Suppressor macrophage treated with lipopolysaccharide for 4 hours (primary cell): ENCODE measurements at regions not wholly inside any gene's neighbourhood (a gene's known extent, or its start where the extent isn't known, plus 50 kb on each side); places are given as distances from the start of the nearest gene placed in this dataset.
A peak's percentile ranks its signal among the peaks of the same experiment; 100 is the strongest.

Experiments used
- DNase-seq: peaks from one replicate; pipeline ENCODE4 v3.0.0-alpha.2; 2020

GRCh38 chr6:137352859-137353258, 133.7 kb upstream of the IFNGR1 start:
- DNase-seq: no peak

GRCh38 chr6:137351890-137352289, 132.7 kb upstream of the IFNGR1 start:
- peak; percentile 94 for DNase-seq

- DNase-seq: no peak
Observed at GRCh38 chr6:137350857-137351256, 131.7 kb upstream of the IFNGR1 start.

- DNase-seq: no peak
Observed at GRCh38 chr6:137349856-137350830, 131.0 kb upstream of the IFNGR1 start.

DNA sequence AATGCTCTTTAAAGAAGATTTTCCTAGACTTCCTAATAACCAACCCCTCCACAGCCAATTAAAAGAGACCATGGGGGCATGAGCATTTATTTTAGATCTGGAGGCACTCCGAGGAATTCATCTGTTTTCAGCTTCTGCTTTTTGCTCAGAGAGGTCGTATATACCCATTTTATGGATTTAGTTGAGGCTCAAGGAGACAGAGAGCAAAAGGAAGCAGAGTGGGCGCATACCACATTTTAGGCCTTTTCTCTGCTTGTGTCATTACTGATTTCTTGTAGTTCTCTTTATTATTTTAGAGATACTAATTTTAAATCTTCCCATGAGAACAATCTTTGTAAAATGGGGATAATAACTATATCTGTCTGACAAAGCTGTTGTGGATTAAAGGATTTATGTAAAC, 129.6 kb upstream of the IFNGR1 start:
- no peak for DNase-seq

DNA sequence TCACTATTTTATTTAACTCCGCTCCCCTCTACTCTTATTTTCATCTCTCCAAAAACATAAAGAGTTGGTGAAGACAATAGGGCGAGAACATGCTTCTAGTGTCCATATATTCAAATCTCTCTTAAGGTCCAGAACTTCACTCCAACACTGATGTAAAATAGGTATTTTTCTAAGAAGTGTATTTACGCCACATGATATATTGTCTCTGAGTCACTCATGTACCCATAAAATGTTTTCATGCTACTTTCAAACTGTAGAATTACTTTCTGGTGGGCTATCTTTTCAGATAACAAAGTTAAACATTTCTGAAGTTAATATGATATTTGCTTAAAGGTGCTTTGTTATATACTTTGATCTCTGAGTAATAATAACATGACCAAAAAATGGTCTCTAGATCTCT, 124.1 kb upstream of the IFNGR1 start:
- no peak for DNase-seq

- DNase-seq: peak; percentile 26
Observed at GRCh38 chr6:137342607-137343190, 123.5 kb upstream of the IFNGR1 start.

DNA sequence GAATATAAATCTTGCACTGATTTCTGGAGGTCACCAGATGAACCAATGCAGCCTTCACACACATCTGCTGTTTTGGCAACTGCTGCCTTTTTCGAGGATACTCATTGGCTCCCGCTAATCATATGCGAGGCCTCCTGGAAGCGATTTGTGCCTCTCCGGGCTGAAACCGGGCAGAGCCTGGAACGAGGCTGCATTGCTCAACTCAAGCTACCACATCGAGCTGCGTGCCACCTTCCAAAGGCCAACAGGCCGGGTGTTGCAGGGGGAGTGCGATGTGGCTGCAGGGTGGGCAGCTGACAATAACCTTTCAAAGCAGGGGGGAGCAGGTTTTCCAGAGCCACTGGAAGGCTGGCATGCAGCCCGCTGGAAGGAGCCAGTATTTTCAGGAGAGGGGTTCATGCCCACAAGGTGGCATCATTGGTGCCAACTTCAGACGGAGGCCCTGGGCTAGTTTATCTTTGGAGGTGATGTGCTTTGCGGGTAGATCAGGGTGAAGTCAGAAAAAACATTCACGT, 122.6 kb upstream of the IFNGR1 start:
- peak; percentile 30 for DNase-seq

- DNase-seq: no peak
Observed at GRCh38 chr6:137339929-137340559, 120.9 kb upstream of the IFNGR1 start.

GRCh38 chr6:137334884-137335283, 115.7 kb upstream of the IFNGR1 start:
- no peak for DNase-seq

- DNase-seq: no peak
Observed at GRCh38 chr6:137334094-137334493, 114.9 kb upstream of the IFNGR1 start.

GRCh38 chr6:137332637-137333280, 113.6 kb upstream of the IFNGR1 start:
- DNase-seq: no peak

DNA sequence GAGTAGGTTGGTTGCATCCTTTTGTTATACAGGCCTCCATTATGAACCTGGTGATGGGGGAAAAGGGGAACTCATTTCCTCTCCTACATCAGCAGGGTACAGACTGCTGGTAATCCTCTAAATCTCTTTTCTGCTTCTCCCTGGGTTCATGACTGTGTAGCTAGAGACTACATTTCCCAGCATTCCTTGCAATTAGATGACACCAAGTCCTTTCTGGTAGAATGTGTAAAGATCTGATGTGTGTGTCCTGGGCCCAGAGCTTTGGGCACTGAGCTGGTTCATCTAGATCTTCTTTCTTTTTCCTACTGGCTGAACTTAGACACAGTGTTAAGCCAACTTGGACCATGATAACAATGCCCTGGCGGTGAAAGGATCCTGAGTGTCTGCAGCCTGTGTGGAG, 104.7 kb upstream of the IFNGR1 start:
- no peak for DNase-seq

- DNase-seq: no peak
Observed at GRCh38 chr6:137320271-137320670, 101.1 kb upstream of the IFNGR1 start.

GRCh38 chr6:137316626-137317025, 97.4 kb upstream of the IFNGR1 start:
- DNase-seq: no peak

DNA sequence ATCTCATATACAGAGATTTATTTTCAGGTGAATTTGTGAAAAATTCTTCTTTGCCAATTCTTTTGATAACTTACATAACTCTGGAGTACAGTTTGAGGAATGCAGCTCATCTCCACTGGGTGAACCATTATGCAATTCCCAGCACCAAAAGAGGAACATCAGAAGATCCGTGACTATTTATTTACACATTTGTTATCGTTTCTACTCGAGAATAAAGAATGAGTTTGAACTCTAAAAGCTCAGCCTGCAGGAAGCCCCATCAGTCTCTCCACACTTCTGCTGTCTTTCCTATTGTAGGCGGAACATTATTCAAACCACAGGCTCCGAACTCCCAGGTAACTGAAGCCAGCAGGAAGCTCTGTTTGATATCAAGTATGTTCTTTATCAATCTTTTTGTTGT, 95.9 kb upstream of the IFNGR1 start:
- peak; percentile 82 for DNase-seq

DNA sequence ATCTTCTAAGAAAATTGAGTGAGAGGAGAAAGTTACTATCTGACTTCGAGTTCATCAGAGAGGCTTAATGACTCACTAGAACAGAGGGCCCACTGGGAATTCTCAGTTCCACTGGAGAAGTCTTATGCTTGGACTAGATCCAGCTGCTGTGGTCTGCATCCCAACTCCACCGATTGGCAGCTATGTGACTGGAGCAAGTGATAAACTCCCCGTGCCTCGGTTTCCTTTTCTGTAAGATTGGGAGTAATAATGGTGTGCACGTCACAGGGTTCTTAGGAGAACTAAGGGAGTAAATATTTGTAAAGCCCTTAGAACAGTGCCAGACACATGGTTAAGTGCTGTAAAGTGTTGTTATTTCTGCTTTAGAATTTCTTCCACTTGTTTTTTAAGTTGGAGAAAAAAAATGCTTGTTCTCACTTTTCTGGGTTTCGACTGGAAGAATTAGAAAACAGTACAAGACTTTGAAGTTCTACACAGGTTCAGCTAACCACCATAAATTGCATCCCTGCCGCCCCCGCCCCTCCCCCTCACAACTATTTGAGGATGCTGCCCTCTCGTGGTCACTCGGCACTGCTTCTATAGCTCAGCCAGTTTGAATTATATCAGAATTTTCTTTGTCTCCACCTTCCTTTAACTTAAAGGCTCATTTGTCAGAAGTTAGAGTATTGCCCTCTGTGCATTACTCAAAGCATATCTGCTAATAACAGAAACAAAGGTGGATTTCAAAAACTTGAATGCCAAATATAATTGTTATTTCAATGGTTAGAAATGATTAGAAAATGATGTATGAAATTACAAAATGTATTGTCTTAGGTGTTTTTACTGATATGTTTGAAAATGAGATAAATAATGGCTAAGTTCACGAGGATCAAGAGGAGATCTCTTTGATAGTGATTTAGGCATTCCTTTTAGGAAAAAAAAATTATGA, 95.0 kb upstream of the IFNGR1 start:
- peak; percentile 85 for DNase-seq

DNA sequence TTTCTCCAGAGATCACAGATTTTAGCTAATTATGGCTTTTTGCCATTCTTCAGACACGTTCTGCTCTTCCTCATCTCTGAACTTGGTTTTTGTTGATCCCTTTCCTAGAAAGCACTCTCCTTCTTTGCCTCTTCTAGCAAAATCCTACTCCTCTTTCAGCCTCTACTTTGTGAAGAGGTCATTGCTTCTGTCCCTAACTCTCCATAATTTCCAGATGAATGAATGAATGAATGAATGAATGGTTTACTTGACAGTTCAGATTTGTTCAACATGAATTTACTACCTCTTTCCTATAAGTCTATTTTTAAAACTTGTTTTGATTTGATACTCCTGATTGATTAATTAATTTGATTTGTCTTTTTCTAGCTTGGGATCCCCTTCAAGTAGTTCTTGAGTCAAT, 94.0 kb upstream of the IFNGR1 start:
- DNase-seq: no peak

- DNase-seq: no peak
Observed at GRCh38 chr6:137311940-137312339, 92.8 kb upstream of the IFNGR1 start.

DNA sequence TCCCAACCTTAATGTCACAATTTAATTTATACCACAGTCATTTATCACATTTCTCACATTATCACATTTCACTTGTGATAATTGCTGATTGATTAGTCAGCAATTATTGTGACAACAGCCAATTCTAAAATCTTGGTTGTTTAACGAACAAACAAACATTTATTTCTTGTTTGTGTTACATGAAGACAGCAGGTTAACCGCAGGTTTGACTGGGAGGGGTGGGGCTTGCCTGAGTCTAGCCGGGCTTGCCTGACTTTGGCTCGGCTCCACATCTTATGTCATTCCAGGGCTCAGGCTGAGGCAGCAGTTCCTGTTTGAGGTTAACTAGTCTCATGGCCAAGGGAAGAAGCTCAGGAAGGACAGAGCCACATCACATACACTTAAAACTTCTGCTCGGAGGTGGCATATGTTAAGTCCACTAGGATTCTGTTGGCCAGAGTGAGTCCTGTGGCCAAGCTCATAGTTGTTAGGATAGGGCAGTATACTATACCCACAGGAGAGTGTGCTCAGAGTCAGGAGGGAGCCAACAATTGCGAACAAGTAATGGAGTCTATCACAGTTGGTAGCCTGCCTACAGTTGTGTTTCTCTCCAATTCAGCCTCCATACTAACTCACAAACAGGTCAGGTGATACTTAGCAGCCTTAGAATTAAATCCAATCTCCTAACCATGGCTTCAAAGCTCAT, 90.0 kb upstream of the IFNGR1 start:
- DNase-seq: peak; percentile 87

DNA sequence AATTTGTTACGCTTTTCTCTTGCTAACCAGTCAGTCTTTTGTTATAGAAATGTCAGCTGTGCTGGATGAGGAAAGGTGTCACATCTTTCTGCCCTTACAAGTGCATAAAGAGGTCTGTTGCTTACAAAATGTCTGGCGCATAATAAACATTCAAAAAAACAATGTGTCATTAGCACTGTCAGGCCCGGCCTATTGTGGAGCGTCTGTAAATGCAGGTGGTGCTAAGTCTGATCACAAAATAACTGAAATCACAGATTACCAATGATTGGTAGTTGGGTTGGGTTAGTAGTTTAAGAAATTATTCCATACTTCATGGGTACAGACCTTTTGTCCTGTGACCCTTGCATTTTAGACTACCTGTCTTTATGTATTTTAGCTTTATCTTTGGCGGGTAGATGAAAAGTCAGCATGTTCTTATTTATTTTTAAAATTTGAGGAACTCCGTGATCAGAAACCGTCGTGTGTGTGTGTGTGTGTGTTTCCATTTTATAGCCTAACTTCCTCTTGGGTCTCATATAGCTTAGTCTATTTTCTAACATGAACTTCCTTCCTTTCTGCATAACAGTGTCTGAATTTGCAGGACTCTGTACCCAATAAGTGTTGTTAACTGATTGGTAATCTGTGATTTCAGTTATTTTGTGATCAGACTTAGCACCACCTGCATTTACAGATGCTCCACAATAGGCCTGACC, 88.1 kb upstream of the IFNGR1 start:
- DNase-seq: peak; percentile 71
